GM10248 (cell line): ENCODE measurements at regions not wholly inside any gene's neighbourhood (a gene's known extent, or its start where the extent isn't known, plus 50 kb on each side); places are given as distances from the start of the nearest gene placed in this dataset.
A peak's percentile ranks its signal among the peaks of the same experiment; 100 is the strongest.

Source experiments
- CTCF ChIA-PET: fragments of 300-600 bp; sonication (Branson Sonifier 250); formaldehyde crosslinking; extraction: SDS; loops from one replicate; lab custom pipeline; 2021; ENCODE audit warnings: antibody characterized with exemption; lab: Yijun Ruan, JAX
- POLR2A ChIA-PET: fragments of 350-650 bp; sonication (Branson Sonifier 250); formaldehyde crosslinking; extraction: SDS; loops from one replicate; lab custom pipeline; 2020; ENCODE audit warnings: antibody characterized with exemption; lab: Yijun Ruan, JAX
- DNase-seq: peaks from one replicate; pipeline ENCODE4 v3.0.0; 2012; ENCODE audit errors: extremely low spot score
- CTCF ChIP-seq: IDR thresholded peaks from 2 replicates; pipeline ENCODE4 v1.5.1; 2012; ENCODE audit warnings: mild to moderate bottlenecking, low read depth; ENCODE audit errors: extremely low read depth, missing control alignments, control extremely low read depth

- POLR2A ChIA-PET: no interaction called here
- TF ChIP-seq CTCF: no peak
- DNase-seq: no peak
- CTCF ChIA-PET: interaction anchor here (5.2 kb wide), 1 partner anchor 7 kb away, joined by 28 read pairs; no protein-coding TSS in a partner anchor
Observed at GRCh38 chr7:34313289-34313688, 344.7 kb upstream of the NPSR1 start.

GRCh38 chr7:34315032-34315431 is 343.0 kb upstream of the NPSR1 start:
- TF ChIP-seq CTCF: no peak
- POLR2A ChIA-PET: no interaction called here
- no peak for DNase-seq
- CTCF ChIA-PET: interaction anchor here (1.2 kb wide), 1 partner anchor 9 kb away, joined by 4 read pairs; no protein-coding TSS in a partner anchor

GRCh38 chr7:34317039-34317438 is 341.0 kb upstream of the NPSR1 start:
- no peak for DNase-seq
- TF ChIP-seq CTCF: no peak
- POLR2A ChIA-PET: no interaction called here
- CTCF ChIA-PET: no interaction called here

- POLR2A ChIA-PET: no interaction called here
Observed at GRCh38 chr7:34320412-34320811, 337.6 kb upstream of the NPSR1 start.

GRCh38 chr7:34320926-34321661 is 336.9 kb upstream of the NPSR1 start:
- POLR2A ChIA-PET: no interaction called here
- CTCF ChIA-PET: interaction anchor here (0.8 to 3.4 kb wide), 24 partner anchors 10 to 1199 kb away, joined by 3 to 28 read pairs (median 4); no protein-coding TSS in a partner anchor
- DNase-seq: peak; percentile 73
- peak; percentile 96 for TF ChIP-seq CTCF

More at GRCh38 chr7:34320412-34320811, 337.6 kb upstream of the NPSR1 start:
- TF ChIP-seq CTCF: peak; percentile 7
- CTCF ChIA-PET: interaction anchor here (0.8 to 3.4 kb wide), 28 partner anchors 10 to 1199 kb away, joined by 3 to 28 read pairs (median 4); no protein-coding TSS in a partner anchor
- no peak for DNase-seq

- POLR2A ChIA-PET: no interaction called here
- no peak for TF ChIP-seq CTCF
- DNase-seq: no peak
- CTCF ChIA-PET: interaction anchor here (1.2 kb wide), 1 partner anchor 274 kb away, joined by 3 read pairs; no protein-coding TSS in a partner anchor
Observed at GRCh38 chr7:34322841-34323240, 335.2 kb upstream of the NPSR1 start.
